ENCODE measurements at regions not wholly inside any gene's neighbourhood (a gene's known extent, or its start where the extent isn't known, plus 50 kb on each side); places are given as distances from the start of the nearest gene placed in this dataset.

DNA sequence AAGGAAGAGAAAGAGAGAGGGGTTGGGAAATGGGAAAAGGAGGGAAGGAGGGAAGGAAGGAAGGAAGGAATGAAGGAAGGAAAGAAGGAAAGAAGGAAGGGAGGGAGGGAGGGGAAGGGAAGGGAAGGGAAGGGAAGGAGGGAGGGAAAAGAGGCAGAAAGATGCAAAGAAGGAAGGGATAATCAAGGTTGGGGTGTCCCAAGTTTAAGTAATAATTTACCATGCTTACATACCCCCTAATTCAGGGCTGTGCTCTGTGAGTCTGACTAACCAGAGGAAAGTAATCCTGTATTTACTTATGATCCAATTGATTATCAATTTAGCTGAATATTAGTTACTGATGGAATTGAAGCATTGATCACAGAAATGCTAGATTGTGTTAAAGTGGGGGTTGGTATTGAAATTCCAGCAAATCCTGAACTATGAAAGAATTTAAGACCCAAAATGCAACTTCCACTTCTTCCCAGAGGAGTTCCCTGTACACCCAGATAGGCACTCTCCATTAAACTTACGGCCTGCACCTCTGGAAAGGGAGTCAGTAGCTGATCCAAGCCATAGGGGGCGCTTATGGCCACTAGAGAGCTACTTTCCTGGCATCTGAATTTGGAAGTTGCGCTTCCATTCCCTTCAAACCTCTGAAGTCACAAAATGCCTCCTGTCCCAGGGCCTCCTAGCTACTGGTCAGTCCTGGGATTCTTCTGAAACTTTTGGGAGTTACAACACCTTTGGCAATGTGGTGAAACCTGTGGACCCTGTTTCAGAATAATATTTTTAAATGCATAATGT, 162.7 kb upstream of the PWP1 start:
- TF ChIP-seq, protein P1, sequence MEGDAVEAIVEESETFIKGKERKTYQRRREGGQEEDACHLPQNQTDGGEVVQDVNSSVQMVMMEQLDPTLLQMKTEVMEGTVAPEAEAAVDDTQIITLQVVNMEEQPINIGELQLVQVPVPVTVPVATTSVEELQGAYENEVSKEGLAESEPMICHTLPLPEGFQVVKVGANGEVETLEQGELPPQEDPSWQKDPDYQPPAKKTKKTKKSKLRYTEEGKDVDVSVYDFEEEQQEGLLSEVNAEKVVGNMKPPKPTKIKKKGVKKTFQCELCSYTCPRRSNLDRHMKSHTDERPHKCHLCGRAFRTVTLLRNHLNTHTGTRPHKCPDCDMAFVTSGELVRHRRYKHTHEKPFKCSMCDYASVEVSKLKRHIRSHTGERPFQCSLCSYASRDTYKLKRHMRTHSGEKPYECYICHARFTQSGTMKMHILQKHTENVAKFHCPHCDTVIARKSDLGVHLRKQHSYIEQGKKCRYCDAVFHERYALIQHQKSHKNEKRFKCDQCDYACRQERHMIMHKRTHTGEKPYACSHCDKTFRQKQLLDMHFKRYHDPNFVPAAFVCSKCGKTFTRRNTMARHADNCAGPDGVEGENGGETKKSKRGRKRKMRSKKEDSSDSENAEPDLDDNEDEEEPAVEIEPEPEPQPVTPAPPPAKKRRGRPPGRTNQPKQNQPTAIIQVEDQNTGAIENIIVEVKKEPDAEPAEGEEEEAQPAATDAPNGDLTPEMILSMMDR (IDR thresholded peaks at IDR 0.05) = no peak
- Mint-ChIP-seq H3K9me3 (peaks cover 21% of the 10 kb centered on the region; the same call in 1 of the 2 replicates), H3K27ac (no peak overlapping the region), H3K4me1 (ENCODE audit: low read depth) (no peaks in the 10 kb centered on the region), H3K36me3 (ENCODE audit: low read depth) (no peaks in the 10 kb centered on the region), H3K4me3 (no peak overlapping the region), H3K27me3 (ENCODE audit: insufficient read depth) (peaks cover 2% of the 10 kb centered on the region; the same call in 1 of the 2 replicates)
- DNase-seq = no peak

DNA sequence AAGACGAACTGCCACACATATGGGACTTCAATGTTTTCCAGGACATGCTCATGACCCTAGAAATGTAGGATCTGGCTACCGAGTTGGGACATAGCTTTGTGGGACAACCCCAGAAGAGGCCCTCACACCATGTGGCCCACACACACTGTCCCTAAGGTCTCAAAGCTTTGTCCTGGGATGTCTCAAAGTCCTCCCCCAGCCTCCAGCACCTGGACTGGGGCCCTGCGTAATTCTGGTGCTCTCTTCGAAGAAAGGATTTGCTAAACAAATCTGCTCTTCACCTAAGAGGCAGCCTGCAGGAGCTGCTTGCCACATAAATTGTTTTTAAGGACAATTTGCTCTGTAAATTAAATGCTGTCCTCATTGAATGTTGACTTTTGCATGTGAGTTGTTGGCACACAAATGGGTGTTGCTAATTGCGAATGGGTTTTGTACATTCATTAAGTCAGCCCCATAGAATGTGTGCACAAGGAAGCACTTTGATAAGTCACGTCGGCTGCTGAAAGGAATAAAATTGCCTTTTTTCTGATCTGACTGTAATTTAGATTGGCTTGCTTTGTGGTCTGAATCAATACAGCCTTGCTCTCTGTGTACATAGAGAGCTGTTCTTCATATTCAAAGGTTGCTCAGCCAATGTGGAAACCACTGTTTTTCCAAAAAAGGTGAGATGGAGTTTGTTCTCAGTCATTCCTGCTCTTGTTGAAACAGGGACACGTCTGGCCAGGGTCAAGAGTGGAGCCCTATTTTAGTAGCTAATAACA, 161.6 kb upstream of the PWP1 start:
- no peak for DNase-seq
- H3K9me3 Mint-ChIP-seq = peaks cover 18% of the 10 kb centered on the region; the same call in 1 of the 2 replicates
- H3K4me3 Mint-ChIP-seq = no peak overlapping the region
- no peaks in the 10 kb centered on the region for H3K36me3 Mint-ChIP-seq (ENCODE audit: low read depth)
- no peak overlapping the region for H3K27ac Mint-ChIP-seq
- H3K27me3 Mint-ChIP-seq (ENCODE audit: insufficient read depth) = peaks cover 2% of the 10 kb centered on the region; the same call in 1 of the 2 replicates
- TF ChIP-seq, protein P1 (IDR thresholded peaks at IDR 0.05) = no peak
- H3K4me1 Mint-ChIP-seq (ENCODE audit: low read depth) = no peaks in the 10 kb centered on the region

DNA sequence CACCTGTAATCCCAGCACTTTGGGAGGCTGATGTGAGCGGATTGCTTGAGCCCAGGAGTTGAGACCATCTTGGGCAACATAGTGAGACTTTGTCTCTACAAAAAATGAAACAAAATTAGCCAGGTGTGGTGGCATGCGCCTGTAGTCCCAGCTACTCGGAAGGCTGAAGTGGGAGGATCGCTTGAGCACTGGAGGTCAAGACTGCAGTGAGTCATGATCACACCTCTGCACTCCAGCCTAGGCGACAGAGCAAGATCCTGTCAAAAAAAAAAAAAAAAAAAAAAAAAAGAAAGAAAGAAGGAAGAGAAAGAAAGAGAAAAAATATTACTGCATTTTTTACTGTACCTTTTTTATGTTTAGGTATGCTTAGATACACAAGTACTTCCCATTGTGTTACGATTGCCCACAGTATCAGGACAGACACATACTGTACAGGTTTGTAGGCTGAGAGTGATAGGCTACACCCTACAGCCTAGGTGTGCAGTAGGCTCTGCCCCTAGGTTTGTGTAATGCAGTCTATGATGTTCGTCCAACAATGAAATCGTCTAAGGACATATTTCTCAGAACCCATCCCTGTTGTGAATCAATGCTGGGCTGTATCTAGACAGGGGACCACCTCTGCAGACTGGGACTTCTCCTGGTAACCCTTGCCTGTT, 160.4 kb upstream of the PWP1 start:
- no peaks in the 10 kb centered on the region for H3K36me3 Mint-ChIP-seq (ENCODE audit: low read depth)
- TF ChIP-seq, protein P1 (IDR thresholded peaks at IDR 0.05) = no peak
- no peaks in the 10 kb centered on the region for H3K4me1 Mint-ChIP-seq (ENCODE audit: low read depth)
- DNase-seq = no peak
- H3K9me3 Mint-ChIP-seq = peaks cover 9% of the 10 kb centered on the region; the same call in 1 of the 2 replicates
- no peak overlapping the region for H3K4me3 Mint-ChIP-seq
- H3K27ac Mint-ChIP-seq = no peak overlapping the region
- no peaks in the 10 kb centered on the region for H3K27me3 Mint-ChIP-seq (ENCODE audit: insufficient read depth)

DNA sequence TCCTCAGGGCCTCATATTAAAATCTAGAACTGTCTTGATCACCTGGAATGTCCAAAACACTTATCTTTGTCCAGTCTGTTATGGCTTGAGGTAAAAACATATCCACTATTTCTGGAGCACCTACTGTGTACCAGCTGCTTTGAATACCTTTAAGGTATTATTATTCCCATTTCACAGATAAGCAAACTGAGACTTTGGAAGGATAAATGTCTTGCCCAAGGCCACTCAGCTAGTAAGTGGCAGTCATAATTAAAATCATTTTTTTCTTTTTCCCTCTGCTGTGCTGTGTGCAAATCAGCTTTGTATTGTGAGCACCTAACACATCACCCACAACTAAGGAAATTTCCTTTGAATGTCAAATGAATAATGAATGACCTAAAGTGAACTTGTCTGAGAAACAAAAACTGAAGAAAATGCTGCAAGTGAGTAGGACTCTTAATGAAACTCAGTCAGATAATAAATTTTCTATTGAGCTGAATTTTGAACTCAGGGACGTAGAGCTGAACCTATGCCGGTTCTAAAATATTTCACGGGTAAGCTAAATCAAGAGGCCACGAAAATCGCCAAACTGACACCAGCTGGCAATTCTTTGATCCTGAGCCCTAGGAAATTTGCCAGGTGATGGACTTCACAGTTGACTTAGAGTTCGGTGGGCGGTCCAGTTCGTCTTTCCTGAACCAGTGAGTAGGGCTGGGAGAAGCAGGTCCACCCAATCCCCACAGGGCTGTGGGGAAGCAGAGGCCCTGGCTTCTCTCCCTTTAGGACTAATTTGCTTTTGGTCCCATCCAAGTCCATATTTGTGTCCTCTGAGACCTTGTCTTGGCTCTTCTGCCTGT, 159.7 kb upstream of the PWP1 start:
- H3K27me3 Mint-ChIP-seq (ENCODE audit: insufficient read depth) = no peaks in the 10 kb centered on the region
- H3K4me1 Mint-ChIP-seq (ENCODE audit: low read depth) = no peaks in the 10 kb centered on the region
- TF ChIP-seq, protein P1 (IDR thresholded peaks at IDR 0.05) = no peak
- no peak overlapping the region for H3K27ac Mint-ChIP-seq
- DNase-seq = no peak
- no peak overlapping the region for H3K4me3 Mint-ChIP-seq
- H3K9me3 Mint-ChIP-seq = peaks cover 6% of the 10 kb centered on the region; the same call in 1 of the 2 replicates
- no peaks in the 10 kb centered on the region for H3K36me3 Mint-ChIP-seq (ENCODE audit: low read depth)
